ENCODE measurements at regions not wholly inside any gene's neighbourhood (a gene's known extent, or its start where the extent isn't known, plus 50 kb on each side); places are given as distances from the start of the nearest gene placed in this dataset.

GRCh38 chr10:130992802-130993523, 318.6 kb downstream of the TCERG1L start:
- no peak for DNase-seq

- no peak for DNase-seq
These were observed 317.9 kb downstream of the TCERG1L start for GRCh38 chr10:130993612-130994011.

- DNase-seq: no peak
These were observed 317.3 kb downstream of the TCERG1L start for GRCh38 chr10:130994191-130994590.

GRCh38 chr10:130994845-130995244, 316.7 kb downstream of the TCERG1L start:
- DNase-seq: no peak

- no peak for DNase-seq
These were observed 314.1 kb downstream of the TCERG1L start for GRCh38 chr10:130997267-130998045.

- no peak for DNase-seq
These were observed 313.5 kb downstream of the TCERG1L start for GRCh38 chr10:130998046-130998435.

- no peak for DNase-seq
These were observed 312.9 kb downstream of the TCERG1L start for GRCh38 chr10:130998642-130999041.

GRCh38 chr10:130999376-131000202, 311.9 kb downstream of the TCERG1L start:
- no peak for DNase-seq

GRCh38 chr10:131000244-131000643, 311.3 kb downstream of the TCERG1L start:
- no peak for DNase-seq

- DNase-seq: no peak
These were observed 310.8 kb downstream of the TCERG1L start for GRCh38 chr10:131000743-131001142.

- DNase-seq: no peak
These were observed 310.1 kb downstream of the TCERG1L start for GRCh38 chr10:131001438-131001837.

GRCh38 chr10:131002031-131002861, 309.3 kb downstream of the TCERG1L start:
- DNase-seq: no peak

GRCh38 chr10:131003455-131003854, 308.1 kb downstream of the TCERG1L start:
- no peak for DNase-seq

- DNase-seq: no peak
These were observed 307.2 kb downstream of the TCERG1L start for GRCh38 chr10:131004276-131004675.

GRCh38 chr10:131006458-131007256, 304.9 kb downstream of the TCERG1L start:
- DNase-seq: no peak

GRCh38 chr10:131009791-131010190, 301.7 kb downstream of the TCERG1L start:
- DNase-seq: no peak

GRCh38 chr10:131010965-131011575, 300.5 kb downstream of the TCERG1L start:
- DNase-seq: no peak

GRCh38 chr10:131011936-131012640, 299.4 kb downstream of the TCERG1L start:
- DNase-seq: no peak

GRCh38 chr10:131012641-131012985, 298.9 kb downstream of the TCERG1L start:
- DNase-seq: no peak

- no peak for DNase-seq
These were observed 298.1 kb downstream of the TCERG1L start for GRCh38 chr10:131013281-131013912.

All from NCI-H2029 (cell line).